H1 (cell line): ENCODE measurements at regions not wholly inside any gene's neighbourhood (a gene's known extent, or its start where the extent isn't known, plus 50 kb on each side); places are given as distances from the start of the nearest gene placed in this dataset.

Experiments used
- SIN3A ChIP-seq, 2 experiments: IDR thresholded peaks in 1 of 2; conservative IDR thresholded peaks in 1 of 2; 2 replicates each; pipeline ENCODE4 v1.6.1; 2011 to 2012; ENCODE audit warnings: low read length in 2 of 2, improper control_type of control experiment in 1 of 2, low read depth in 1 of 2, mild to moderate bottlenecking in 1 of 2

DNA sequence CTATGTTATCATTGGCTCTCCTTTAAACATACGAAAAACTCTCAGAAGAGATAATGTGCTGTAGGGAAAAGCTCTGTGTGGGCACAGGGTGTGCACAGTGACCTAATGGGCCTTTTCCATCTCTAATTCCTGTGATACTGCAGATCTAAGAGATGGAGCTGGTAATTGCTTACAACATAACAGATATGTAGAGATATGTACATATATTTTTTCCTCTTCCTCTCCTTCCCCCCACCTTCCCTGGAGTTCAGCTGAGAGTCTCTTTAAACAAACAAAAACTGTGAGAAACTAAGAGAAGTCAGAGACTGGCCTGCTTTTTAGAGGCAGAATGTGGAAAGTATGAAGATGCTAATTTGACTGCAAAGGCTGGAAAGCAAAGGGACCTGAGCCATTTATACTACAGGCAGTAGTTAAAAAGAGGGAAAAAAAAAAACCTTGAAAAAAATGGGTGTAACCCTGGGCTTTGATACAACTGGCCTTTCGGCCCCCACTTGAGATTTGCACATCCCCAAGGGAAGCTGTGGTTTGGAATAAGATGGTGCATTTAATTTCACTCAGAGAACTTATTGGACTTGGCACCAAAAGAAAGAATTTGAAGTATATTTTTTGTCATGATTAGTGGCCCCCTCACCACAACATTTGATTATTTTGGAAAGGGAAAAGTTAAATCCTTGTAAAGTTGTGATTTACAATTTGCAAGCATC lies 502.2 kb upstream of the ZEB2 start (continued):
- TF ChIP-seq SIN3A (conservative IDR thresholded peaks at IDR 0.05 in 1 of 2, IDR thresholded peaks at IDR 0.05 in 1 of 2; ENCODE audit: low read depth in 1 of 2, low read length in 2 of 2) = no peak
